Prostate gland (tissue), 2 donors: ENCODE measurements at regions not wholly inside any gene's neighbourhood (a gene's known extent, or its start where the extent isn't known, plus 50 kb on each side); places are given as distances from the start of the nearest gene placed in this dataset.

ENCODE experiments used
- POLR2A ChIP-seq: fragments of 450-650 bp; IDR thresholded peaks from one replicate; pipeline ENCODE4 v1.6.1; 2016; ENCODE audit warnings: antibody characterized with exemption, mild to moderate bottlenecking
- POLR2AphosphoS5 ChIP-seq: sonication (generic); formaldehyde crosslinking; IDR thresholded peaks from one replicate; pipeline ENCODE4 v1.6.1; 2017; ENCODE audit warnings: antibody characterized with exemption
- TF ChIP-seq, protein P1 (sequence below), 4 experiments: fragments of 200-600 bp in 2 of 4; fragments of 450-650 bp in 2 of 4; sonication (generic) in 2 of 4; IDR thresholded peaks; 1 replicate in 3 of 4; 2 replicates in 1 of 4; pipeline ENCODE4 v1.5.1; 2016 to 2019; ENCODE audit warnings: antibody characterized with exemption in 4 of 4, mild to moderate bottlenecking in 2 of 4, moderate library complexity in 2 of 4

- TF ChIP-seq, protein P1, sequence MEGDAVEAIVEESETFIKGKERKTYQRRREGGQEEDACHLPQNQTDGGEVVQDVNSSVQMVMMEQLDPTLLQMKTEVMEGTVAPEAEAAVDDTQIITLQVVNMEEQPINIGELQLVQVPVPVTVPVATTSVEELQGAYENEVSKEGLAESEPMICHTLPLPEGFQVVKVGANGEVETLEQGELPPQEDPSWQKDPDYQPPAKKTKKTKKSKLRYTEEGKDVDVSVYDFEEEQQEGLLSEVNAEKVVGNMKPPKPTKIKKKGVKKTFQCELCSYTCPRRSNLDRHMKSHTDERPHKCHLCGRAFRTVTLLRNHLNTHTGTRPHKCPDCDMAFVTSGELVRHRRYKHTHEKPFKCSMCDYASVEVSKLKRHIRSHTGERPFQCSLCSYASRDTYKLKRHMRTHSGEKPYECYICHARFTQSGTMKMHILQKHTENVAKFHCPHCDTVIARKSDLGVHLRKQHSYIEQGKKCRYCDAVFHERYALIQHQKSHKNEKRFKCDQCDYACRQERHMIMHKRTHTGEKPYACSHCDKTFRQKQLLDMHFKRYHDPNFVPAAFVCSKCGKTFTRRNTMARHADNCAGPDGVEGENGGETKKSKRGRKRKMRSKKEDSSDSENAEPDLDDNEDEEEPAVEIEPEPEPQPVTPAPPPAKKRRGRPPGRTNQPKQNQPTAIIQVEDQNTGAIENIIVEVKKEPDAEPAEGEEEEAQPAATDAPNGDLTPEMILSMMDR (IDR thresholded peaks at IDR 0.05): no peak
- TF ChIP-seq POLR2A: no peak
- no peak for TF ChIP-seq POLR2AphosphoS5
These were observed 146.9 kb downstream of the TFEC start for GRCh38 chr7:115883629-115884028.
